HG03159 (cell line): ENCODE measurements at regions not wholly inside any gene's neighbourhood (a gene's known extent, or its start where the extent isn't known, plus 50 kb on each side); places are given as distances from the start of the nearest gene placed in this dataset.

Source experiments
- ATAC-seq: cut with Tn5 transposase; IDR thresholded peaks from one replicate; pipeline ENCODE4 v1.9.1; 2021; ENCODE audit warnings: mild to moderate bottlenecking, moderate library complexity; ENCODE audit not compliant: unreplicated experiment

- no peak for ATAC-seq
Observed at GRCh38 chr5:135127439-135128240, 93.6 kb upstream of the PITX1 start.

GRCh38 chr5:135126688-135127438 is 92.8 kb upstream of the PITX1 start:
- no peak for ATAC-seq

- no peak for ATAC-seq
Observed at GRCh38 chr5:135124724-135125123, 90.7 kb upstream of the PITX1 start.

GRCh38 chr5:135124128-135124527 is 90.1 kb upstream of the PITX1 start:
- ATAC-seq = no peak

GRCh38 chr5:135122797-135123196 is 88.8 kb upstream of the PITX1 start:
- no peak for ATAC-seq

- no peak for ATAC-seq
Observed at GRCh38 chr5:135120951-135121350, 86.9 kb upstream of the PITX1 start.

- ATAC-seq = no peak
Observed at GRCh38 chr5:135119481-135119880, 85.5 kb upstream of the PITX1 start.

GRCh38 chr5:135117590-135117989 is 83.6 kb upstream of the PITX1 start:
- no peak for ATAC-seq

GRCh38 chr5:135116160-135116561 is 82.1 kb upstream of the PITX1 start:
- ATAC-seq = no peak

- ATAC-seq = no peak
Observed at GRCh38 chr5:135115591-135115990, 81.6 kb upstream of the PITX1 start.

GRCh38 chr5:135114759-135115158 is 80.7 kb upstream of the PITX1 start:
- no peak for ATAC-seq

- no peak for ATAC-seq
Observed at GRCh38 chr5:135112008-135112725, 78.1 kb upstream of the PITX1 start.

- no peak for ATAC-seq
Observed at GRCh38 chr5:135110785-135111596, 77.0 kb upstream of the PITX1 start.

- no peak for ATAC-seq
Observed at GRCh38 chr5:135108992-135109391, 75.0 kb upstream of the PITX1 start.

GRCh38 chr5:135108569-135108968 is 74.5 kb upstream of the PITX1 start:
- no peak for ATAC-seq

- no peak for ATAC-seq
Observed at GRCh38 chr5:135107986-135108385, 74.0 kb upstream of the PITX1 start.

- no peak for ATAC-seq
Observed at GRCh38 chr5:135106610-135107471, 72.8 kb upstream of the PITX1 start.

- no peak for ATAC-seq
Observed at GRCh38 chr5:135106136-135106535, 72.1 kb upstream of the PITX1 start.

- no peak for ATAC-seq
Observed at GRCh38 chr5:135105105-135105484, 71.1 kb upstream of the PITX1 start.

- no peak for ATAC-seq
Observed at GRCh38 chr5:135103575-135103853, 69.5 kb upstream of the PITX1 start.
